ENCODE measurements at regions not wholly inside any gene's neighbourhood (a gene's known extent, or its start where the extent isn't known, plus 50 kb on each side); places are given as distances from the start of the nearest gene placed in this dataset.

GRCh38 chr1:191074881-191075280 is 597.2 kb upstream of the BRINP3 start:
- TF ChIP-seq CTCF (IDR thresholded peaks at IDR 0.05) (no peak), POLR2AphosphoS5 (IDR thresholded peaks at IDR 0.05) (no peak), POLR2A (IDR thresholded peaks at IDR 0.05) (no peak)
